C4-2B (cell line): ENCODE measurements at regions not wholly inside any gene's neighbourhood (a gene's known extent, or its start where the extent isn't known, plus 50 kb on each side); places are given as distances from the start of the nearest gene placed in this dataset.

ENCODE experiments used
- CTCF ChIP-seq: fragments of 450-650 bp; conservative IDR thresholded peaks from 2 replicates; pipeline ENCODE4 v1.5.1; 2017; ENCODE audit warnings: mild to moderate bottlenecking
- ZFX ChIP-seq: fragments of 450-650 bp; IDR thresholded peaks from 2 replicates; pipeline ENCODE4 v1.6.1; 2017

- no peak for TF ChIP-seq CTCF
- no peak for TF ChIP-seq ZFX
Measured at GRCh38 chr14:85041618-85042017, 488.3 kb upstream of the FLRT2 start.
